ENCODE measurements at regions not wholly inside any gene's neighbourhood (a gene's known extent, or its start where the extent isn't known, plus 50 kb on each side); places are given as distances from the start of the nearest gene placed in this dataset.

- DNase-seq (ENCODE audit: low read depth), result no peak
- Histone ChIP-seq H3K4me3 (ENCODE audit: insufficient read depth, low read depth, low read length) (no peak overlapping the region), H3K9ac (ENCODE audit: low read length) (no peak overlapping the region), H3K4me1 (ENCODE audit: insufficient read depth, low read length) (peaks cover 11% of the 10 kb centered on the region), H2AFZ (ENCODE audit: low read depth, low read length) (no peak overlapping the region), H3K9me3 (ENCODE audit: insufficient read depth, low read depth, low read length) (no peaks in the 10 kb centered on the region), H3K79me2 (ENCODE audit: insufficient read depth, low read length) (no peaks in the 10 kb centered on the region), H3K27me3 (ENCODE audit: insufficient read depth, low read length) (no peaks in the 10 kb centered on the region), H3K4me2 (ENCODE audit: low read length) (no peak overlapping the region), H3K36me3 (ENCODE audit: insufficient read depth, low read length) (no peaks in the 10 kb centered on the region), H3K27ac (ENCODE audit: low read depth, low read length) (no peak overlapping the region), H4K20me1 (ENCODE audit: insufficient read depth, low read length) (no peaks in the 10 kb centered on the region)
- Mint-ChIP-seq H3K27ac (ENCODE audit: unreplicated experiment) (no peak overlapping the region), H3K27me3 (ENCODE audit: low read depth, unreplicated experiment) (peaks cover 11% of the 10 kb centered on the region), H3K4me1 (ENCODE audit: low read depth, unreplicated experiment) (peaks cover 11% of the 10 kb centered on the region), H3K9me3 (ENCODE audit: unreplicated experiment) (peaks cover 10% of the 10 kb centered on the region), H3K36me3 (ENCODE audit: low read depth, unreplicated experiment) (no peaks in the 10 kb centered on the region), H3K4me3 (ENCODE audit: unreplicated experiment) (no peak overlapping the region)
- TF ChIP-seq CTCF (IDR thresholded peaks at IDR 0.05; ENCODE audit: insufficient read depth, low read depth, low read length) (no peak), EZH2 (IDR thresholded peaks at IDR 0.05; ENCODE audit: insufficient read depth, low read length) (no peak)
- no peak for FAIRE-seq
These were observed 59.0 kb upstream of the BACE2 start for GRCh38 chr21:41108668-41109585.

GRCh38 chr21:41110161-41110560 is 57.8 kb upstream of the BACE2 start:
- Mint-ChIP-seq H3K36me3 (ENCODE audit: low read depth, unreplicated experiment) (no peaks in the 10 kb centered on the region), H3K4me3 (ENCODE audit: unreplicated experiment) (no peak overlapping the region), H3K27ac (ENCODE audit: unreplicated experiment) (no peak overlapping the region), H3K9me3 (ENCODE audit: unreplicated experiment) (peaks cover 7% of the 10 kb centered on the region), H3K4me1 (ENCODE audit: low read depth, unreplicated experiment) (peaks cover 11% of the 10 kb centered on the region), H3K27me3 (ENCODE audit: low read depth, unreplicated experiment) (peaks cover 11% of the 10 kb centered on the region)
- Histone ChIP-seq H3K4me2 (ENCODE audit: low read length) (no peak overlapping the region), H3K4me1 (ENCODE audit: insufficient read depth, low read length) (peaks cover 13% of the 10 kb centered on the region), H3K79me2 (ENCODE audit: insufficient read depth, low read length) (no peaks in the 10 kb centered on the region), H3K9me3 (ENCODE audit: insufficient read depth, low read depth, low read length) (no peaks in the 10 kb centered on the region), H2AFZ (ENCODE audit: low read depth, low read length) (no peak overlapping the region), H3K27me3 (ENCODE audit: insufficient read depth, low read length) (no peaks in the 10 kb centered on the region), H3K27ac (ENCODE audit: low read depth, low read length) (no peak overlapping the region), H3K36me3 (ENCODE audit: insufficient read depth, low read length) (no peaks in the 10 kb centered on the region), H4K20me1 (ENCODE audit: insufficient read depth, low read length) (no peaks in the 10 kb centered on the region), H3K4me3 (ENCODE audit: insufficient read depth, low read depth, low read length) (no peak overlapping the region), H3K9ac (ENCODE audit: low read length) (no peak overlapping the region)
- TF ChIP-seq EZH2 (IDR thresholded peaks at IDR 0.05; ENCODE audit: insufficient read depth, low read length) (no peak), CTCF (IDR thresholded peaks at IDR 0.05; ENCODE audit: insufficient read depth, low read depth, low read length) (no peak)
- no peak for FAIRE-seq
- no peak for DNase-seq (ENCODE audit: low read depth)

GRCh38 chr21:41110664-41111063 is 57.3 kb upstream of the BACE2 start:
- H3K36me3 Mint-ChIP-seq (ENCODE audit: low read depth, unreplicated experiment), result no peaks in the 10 kb centered on the region
- no peak overlapping the region for H3K27ac ChIP-seq (ENCODE audit: low read depth, low read length)
- H3K9ac ChIP-seq (ENCODE audit: low read length), result no peak overlapping the region
- H3K79me2 ChIP-seq (ENCODE audit: insufficient read depth, low read length), result no peaks in the 10 kb centered on the region
- no peak overlapping the region for H3K4me2 ChIP-seq (ENCODE audit: low read length)
- no peak overlapping the region for H3K4me3 ChIP-seq (ENCODE audit: insufficient read depth, low read depth, low read length)
- peaks cover 11% of the 10 kb centered on the region for H3K4me1 Mint-ChIP-seq (ENCODE audit: low read depth, unreplicated experiment)
- no peaks in the 10 kb centered on the region for H3K27me3 ChIP-seq (ENCODE audit: insufficient read depth, low read length)
- H2AFZ ChIP-seq (ENCODE audit: low read depth, low read length), result no peak overlapping the region
- H3K27me3 Mint-ChIP-seq (ENCODE audit: low read depth, unreplicated experiment), result peaks cover 11% of the 10 kb centered on the region
- H3K9me3 Mint-ChIP-seq (ENCODE audit: unreplicated experiment), result peaks cover 7% of the 10 kb centered on the region
- no peaks in the 10 kb centered on the region for H4K20me1 ChIP-seq (ENCODE audit: insufficient read depth, low read length)
- no peak overlapping the region for H3K27ac Mint-ChIP-seq (ENCODE audit: unreplicated experiment)
- no peak overlapping the region for H3K4me3 Mint-ChIP-seq (ENCODE audit: unreplicated experiment)
- peaks cover 13% of the 10 kb centered on the region for H3K4me1 ChIP-seq (ENCODE audit: insufficient read depth, low read length)
- no peak for TF ChIP-seq CTCF (IDR thresholded peaks at IDR 0.05; ENCODE audit: insufficient read depth, low read depth, low read length)
- TF ChIP-seq EZH2 (IDR thresholded peaks at IDR 0.05; ENCODE audit: insufficient read depth, low read length), result no peak
- FAIRE-seq (no peak), DNase-seq (ENCODE audit: low read depth) (no peak)
- H3K36me3 ChIP-seq (ENCODE audit: insufficient read depth, low read length), result no peaks in the 10 kb centered on the region
- no peaks in the 10 kb centered on the region for H3K9me3 ChIP-seq (ENCODE audit: insufficient read depth, low read depth, low read length)

Measured in astrocyte (in vitro differentiated cells and primary cell).